Spleen (tissue), 11 donors: ENCODE measurements at regions not wholly inside any gene's neighbourhood (a gene's known extent, or its start where the extent isn't known, plus 50 kb on each side); places are given as distances from the start of the nearest gene placed in this dataset.

Experiments used
- DNase-seq: peaks from one replicate; pipeline ENCODE4 v3.0.0-alpha.2; 2020
- H3K27ac ChIP-seq, 8 donors: fragments of 200-600 bp; sonication (generic) in 7 of 8; 1 replicate in 4 of 8; 2 replicates in 4 of 8; pipeline versions ENCODE4 v1.5.0 to v1.8.0; 2016 to 2021; ENCODE audit warnings: inconsistent platforms in 4 of 8, mild to moderate bottlenecking in 4 of 8, moderate library complexity in 1 of 8
- H3K27me3 ChIP-seq, 7 donors: fragments of 200-600 bp; sonication (generic) in 6 of 7; replicated peaks in 1 of 7; 1 replicate in 4 of 7; 2 replicates in 3 of 7; pipeline versions ENCODE4 v1.5.0 to v1.8.0; 2016 to 2021; ENCODE audit warnings: inconsistent platforms in 3 of 7, mild to moderate bottlenecking in 1 of 7
- H3K36me3 ChIP-seq, 6 donors: fragments of 200-600 bp; sonication (generic) in 5 of 6; 1 replicate in 4 of 6; 2 replicates in 2 of 6; pipeline versions ENCODE4 v1.5.0 to v1.8.0; 2016 to 2021; ENCODE audit warnings: inconsistent platforms in 2 of 6
- H3K4me1 ChIP-seq, 6 donors: fragments of 200-600 bp; sonication (generic) in 5 of 6; 1 replicate in 3 of 6; 2 replicates in 3 of 6; pipeline versions ENCODE4 v1.5.0 to v1.8.0; 2016 to 2021; ENCODE audit warnings: inconsistent platforms in 3 of 6
- H3K4me3 ChIP-seq, 8 donors: fragments of 200-600 bp; sonication (generic) in 7 of 8; 1 replicate in 4 of 8; 2 replicates in 4 of 8; pipeline versions ENCODE4 v1.5.0 to v1.8.0; 2016 to 2021; ENCODE audit warnings: inconsistent platforms in 4 of 8, mild to moderate bottlenecking in 4 of 8, moderate library complexity in 2 of 8
- H3K9me3 ChIP-seq, 8 donors: fragments of 200-600 bp; sonication (generic) in 7 of 8; 1 replicate in 4 of 8; 2 replicates in 4 of 8; pipeline versions ENCODE4 v1.5.0 to v1.8.0; 2016 to 2021; ENCODE audit warnings: inconsistent platforms in 4 of 8
- POLR2A ChIP-seq, 3 donors: fragments of 450-650 bp; IDR thresholded peaks; one replicate each; pipeline ENCODE4 v1.5.1; 2017; ENCODE audit warnings: antibody characterized with exemption in 3 of 3, mild to moderate bottlenecking in 1 of 3
- POLR2AphosphoS5 ChIP-seq, 3 donors: sonication (generic); formaldehyde crosslinking; IDR thresholded peaks; one replicate each; pipeline ENCODE4 v1.5.1; 2017; ENCODE audit warnings: antibody characterized with exemption in 3 of 3
- WGBS, 5 donors: extraction: QIAGEN DNeasy Blood & Tissue Kit in 3 of 5; methylation state at CpG; one replicate each; pipeline versions ENCODE4 v1.1.5 to v1.1.7; 2013 to 2018; 5-methylcytosine and 5-hydroxymethylcytosine counted together
- intact Hi-C: fragments of 100-400 bp; cut with DNase I; formaldehyde crosslinking; loops from one replicate; pipeline ENCODE4 v1.15.0; 2023; ENCODE audit warnings: low total_unique reads
- TF ChIP-seq, protein P1 (sequence below), 11 experiments: fragments of 200-600 bp in 7 of 11; fragments of 450-650 bp in 4 of 11; sonication (generic) in 4 of 11; IDR thresholded peaks in 8 of 11; conservative IDR thresholded peaks in 3 of 11; 1 replicate in 7 of 11; 2 replicates in 4 of 11; pipeline versions ENCODE4 v1.4.0 to v1.8.0; 2016 to 2021; ENCODE audit warnings: antibody characterized with exemption in 11 of 11, inconsistent platforms in 4 of 11, mild to moderate bottlenecking in 1 of 11
- donor health status: healthy with polysubstance abuse.
- donor health status: DM: no; HTN: no; CAD: no; lungs with moderate emphysema.
- donor health status: DM: no; HTN: no; CAD: no.
- donor health status: Bipolar disorder and iron deficiency.
- donor health status: healthy.
- donor health status: DM: no; HTN: no; CAD: no.
- donor health status: DM: yes; HTN: yes; CAD: no.

DNA sequence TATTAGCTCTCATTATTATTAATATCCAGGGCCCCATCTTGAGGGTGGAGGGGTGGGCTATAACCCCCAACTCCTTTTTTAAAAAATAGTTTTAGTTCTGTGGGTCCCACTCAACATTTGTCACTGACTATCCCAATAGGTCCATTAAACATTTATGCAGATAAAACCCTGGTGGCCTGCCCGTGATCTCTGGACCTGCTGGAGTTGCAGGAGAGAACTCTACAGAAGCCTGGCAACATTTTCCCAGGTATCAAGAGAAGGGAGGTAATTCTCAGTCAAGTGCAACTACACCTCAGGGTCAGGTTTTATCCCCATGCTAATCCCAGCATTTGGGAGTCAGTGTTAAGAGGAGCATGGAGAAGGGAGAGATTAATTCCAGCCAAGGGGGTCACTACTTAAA lies 264.4 kb upstream of the PROK2 start:
- TF ChIP-seq POLR2A (IDR thresholded peaks at IDR 0.05), result no peak
- TF ChIP-seq, protein P1, sequence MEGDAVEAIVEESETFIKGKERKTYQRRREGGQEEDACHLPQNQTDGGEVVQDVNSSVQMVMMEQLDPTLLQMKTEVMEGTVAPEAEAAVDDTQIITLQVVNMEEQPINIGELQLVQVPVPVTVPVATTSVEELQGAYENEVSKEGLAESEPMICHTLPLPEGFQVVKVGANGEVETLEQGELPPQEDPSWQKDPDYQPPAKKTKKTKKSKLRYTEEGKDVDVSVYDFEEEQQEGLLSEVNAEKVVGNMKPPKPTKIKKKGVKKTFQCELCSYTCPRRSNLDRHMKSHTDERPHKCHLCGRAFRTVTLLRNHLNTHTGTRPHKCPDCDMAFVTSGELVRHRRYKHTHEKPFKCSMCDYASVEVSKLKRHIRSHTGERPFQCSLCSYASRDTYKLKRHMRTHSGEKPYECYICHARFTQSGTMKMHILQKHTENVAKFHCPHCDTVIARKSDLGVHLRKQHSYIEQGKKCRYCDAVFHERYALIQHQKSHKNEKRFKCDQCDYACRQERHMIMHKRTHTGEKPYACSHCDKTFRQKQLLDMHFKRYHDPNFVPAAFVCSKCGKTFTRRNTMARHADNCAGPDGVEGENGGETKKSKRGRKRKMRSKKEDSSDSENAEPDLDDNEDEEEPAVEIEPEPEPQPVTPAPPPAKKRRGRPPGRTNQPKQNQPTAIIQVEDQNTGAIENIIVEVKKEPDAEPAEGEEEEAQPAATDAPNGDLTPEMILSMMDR (IDR thresholded peaks at IDR 0.05 in 8 of 11, conservative IDR thresholded peaks at IDR 0.05 in 3 of 11), result no peak
- TF ChIP-seq POLR2AphosphoS5 (IDR thresholded peaks at IDR 0.05), result no peak
- DNase-seq, result no peak
- peaks cover 0 to 4% (median 0%) of the 10 kb centered on the region in 6 donors for H3K4me1 ChIP-seq
- H3K4me3 ChIP-seq, result no peak overlapping the region
- no peaks in the 10 kb centered on the region for H3K9me3 ChIP-seq
- no peaks in the 10 kb centered on the region for H3K27me3 ChIP-seq
- WGBS, 5 donors, result 83 to 94% (median 86%) methylated on average over 1 of the region's 1 CpG
- intact Hi-C loops, result no loop called here
- H3K27ac ChIP-seq, result no peak overlapping the region
- no peaks in the 10 kb centered on the region for H3K36me3 ChIP-seq

DNA sequence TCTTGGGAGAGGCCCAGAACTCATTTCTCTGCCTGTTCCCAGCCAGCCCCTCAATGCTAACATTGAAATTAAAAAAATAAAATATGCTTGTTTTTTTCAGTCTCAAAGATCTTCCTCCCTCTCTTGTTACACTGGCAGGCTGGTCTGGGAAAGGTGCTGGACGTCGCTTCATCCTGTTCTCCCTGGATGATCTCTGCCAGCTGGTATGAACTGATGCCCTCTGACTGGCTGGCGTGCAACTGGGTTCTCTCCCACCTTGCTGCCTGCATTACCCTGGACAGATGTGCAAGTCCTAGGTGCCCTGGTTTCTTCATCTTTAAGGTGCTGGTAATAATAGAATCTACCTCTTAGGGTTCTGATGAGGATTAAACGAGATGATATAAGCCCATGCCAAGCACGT lies 263.9 kb upstream of the PROK2 start:
- 79 to 92% (median 83%) methylated on average over 5 of the region's 5 CpGs for WGBS, 5 donors
- DNase-seq, result no peak
- TF ChIP-seq, protein P1 (IDR thresholded peaks at IDR 0.05 in 8 of 11, conservative IDR thresholded peaks at IDR 0.05 in 3 of 11), result no peak
- no peak for TF ChIP-seq POLR2A (IDR thresholded peaks at IDR 0.05)
- TF ChIP-seq POLR2AphosphoS5 (IDR thresholded peaks at IDR 0.05), result no peak
- Histone ChIP-seq H3K36me3 (no peaks in the 10 kb centered on the region), H3K27ac (no peak overlapping the region), H3K9me3 (no peaks in the 10 kb centered on the region), H3K27me3 (no peaks in the 10 kb centered on the region), H3K4me1 (peaks cover 0 to 8% (median under 1%) of the 10 kb centered on the region in 6 donors), H3K4me3 (no peak overlapping the region)
- intact Hi-C loops, result no loop called here

DNA sequence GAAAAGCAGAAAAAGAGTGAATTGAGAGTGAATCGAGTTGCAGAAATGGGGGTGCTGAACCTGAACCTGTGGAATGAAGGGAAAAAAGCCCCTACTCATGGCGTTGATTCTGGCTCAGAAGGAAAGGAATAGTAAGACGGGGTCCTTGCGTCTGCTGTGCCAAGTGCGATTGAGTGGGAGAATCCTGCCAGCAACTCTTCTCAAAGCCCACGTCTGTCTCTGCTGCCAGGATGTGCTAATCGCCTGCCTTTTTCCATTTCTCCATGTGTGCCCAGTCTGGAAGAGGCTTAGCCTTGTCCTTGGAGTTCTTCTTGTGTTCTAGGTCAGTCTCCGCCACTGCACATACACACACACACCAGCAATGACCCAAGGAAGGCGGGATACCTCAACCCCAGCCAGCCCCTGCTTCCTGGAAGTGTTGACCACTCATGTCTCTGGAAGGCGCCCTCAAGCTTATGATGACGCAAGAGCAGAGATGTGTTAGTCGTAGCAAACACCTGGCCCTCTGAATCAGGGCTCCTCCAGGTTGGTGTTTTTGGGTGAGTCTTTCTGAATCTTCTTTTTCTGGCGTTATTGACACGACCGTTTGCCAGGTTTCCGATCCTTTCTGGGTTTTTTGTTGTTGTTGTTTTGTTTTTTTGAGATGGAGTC lies 262.4 kb upstream of the PROK2 start:
- Histone ChIP-seq H3K27ac (no peak overlapping the region), H3K4me3 (no peak overlapping the region), H3K27me3 (no peaks in the 10 kb centered on the region), H3K36me3 (no peaks in the 10 kb centered on the region), H3K9me3 (no peaks in the 10 kb centered on the region), H3K4me1 (peaks cover 0 to 23% (median 6%) of the 10 kb centered on the region in 6 donors)
- TF ChIP-seq POLR2A (IDR thresholded peaks at IDR 0.05) (no peak), POLR2AphosphoS5 (IDR thresholded peaks at IDR 0.05) (no peak)
- TF ChIP-seq, protein P1 (IDR thresholded peaks at IDR 0.05 in 8 of 11, conservative IDR thresholded peaks at IDR 0.05 in 3 of 11), result no peak
- DNase-seq, result no peak
- WGBS, 5 donors, result 88 to 90% (median 89%) methylated on average over 16 of the region's 16 CpGs
- intact Hi-C loops, result no loop called here

DNA sequence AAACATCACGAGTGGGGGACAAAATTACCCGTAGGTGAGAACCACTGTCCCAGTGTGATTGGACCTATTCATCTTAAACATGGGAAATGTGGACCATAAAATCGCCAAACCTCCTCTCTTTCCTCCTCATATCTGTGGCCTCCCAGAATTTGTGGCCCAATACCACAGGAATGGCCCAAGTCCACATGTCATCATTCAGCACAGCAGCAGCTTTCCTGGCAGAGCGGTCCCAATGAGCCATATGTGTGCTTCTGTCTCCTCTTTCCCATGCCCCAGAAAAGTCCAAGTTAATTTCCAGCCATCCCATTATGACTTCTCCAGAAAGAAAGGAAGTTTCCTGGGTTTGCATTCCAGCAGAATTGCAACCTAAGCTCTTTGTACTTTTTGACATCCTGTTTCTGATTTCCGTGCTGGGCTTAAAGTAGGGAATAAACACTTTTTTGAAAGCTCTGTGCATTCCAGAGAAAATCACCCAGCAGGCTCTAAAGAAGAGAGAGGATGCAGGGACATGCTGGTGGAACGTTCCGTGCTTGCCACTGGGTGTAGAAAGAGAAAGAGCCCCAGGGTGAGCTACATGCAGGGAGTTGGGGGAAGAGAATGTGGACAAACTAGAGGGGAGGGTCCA lies 259.4 kb upstream of the PROK2 start:
- Histone ChIP-seq H3K4me3 (no peak overlapping the region), H3K36me3 (no peaks in the 10 kb centered on the region), H3K27ac (peak overlapping the region in 5 of 8 donors; percentile 11 to 65 (median 51)), H3K4me1 (peaks cover 0 to 25% (median 6%) of the 10 kb centered on the region in 6 donors), H3K9me3 (no peaks in the 10 kb centered on the region), H3K27me3 (peaks cover 0 to 4% (median 0%) of the 10 kb centered on the region in 7 donors)
- no peak for TF ChIP-seq POLR2AphosphoS5 (IDR thresholded peaks at IDR 0.05)
- TF ChIP-seq, protein P1 (IDR thresholded peaks at IDR 0.05 in 8 of 11, conservative IDR thresholded peaks at IDR 0.05 in 3 of 11), result no peak
- 69 to 84% (median 75%) methylated on average over 7 of the region's 7 CpGs for WGBS, 5 donors
- DNase-seq, result no peak
- intact Hi-C loops, result no loop called here
